Neural cell (in vitro differentiated cells): ENCODE measurements at regions not wholly inside any gene's neighbourhood (a gene's known extent, or its start where the extent isn't known, plus 50 kb on each side); places are given as distances from the start of the nearest gene placed in this dataset.

Source experiments
- H2AFZ ChIP-seq: fragments of 200-600, 300-800 bp; sonication (generic), shearing (Covaris generic); 2 replicates; pipeline ENCODE4 v1.6.0; 2014; ENCODE audit warnings: low read depth, mild to moderate bottlenecking, antibody characterized with exemption, low read length, moderate library complexity
- H3F3A ChIP-seq: fragments of 200-600 bp; shearing (Covaris generic); 2 replicates; pipeline ENCODE4 v1.6.1; 2016; ENCODE audit warnings: mild to moderate bottlenecking, moderate library complexity, mixed read lengths, antibody characterized with exemption, low read length; ENCODE audit not compliant: insufficient read depth, poor library complexity, severe bottlenecking
- H3K27ac ChIP-seq: fragments of 200-600, 300-800 bp; sonication (generic), shearing (Covaris generic); 2 replicates; pipeline ENCODE4 v1.5.1; 2014; ENCODE audit warnings: mild to moderate bottlenecking, low read length, moderate library complexity
- H3K27me3 ChIP-seq: fragments of 300-800, 200-600 bp; sonication (generic), shearing (Covaris generic); 2 replicates; pipeline ENCODE4 v1.6.0; 2014; ENCODE audit warnings: mild to moderate bottlenecking, low read depth, low read length, moderate library complexity; ENCODE audit not compliant: insufficient read depth
- H3K36me3 ChIP-seq: fragments of 300-800, 200-600 bp; sonication (generic), shearing (Covaris generic); 2 replicates; pipeline ENCODE4 v1.5.1; 2014; ENCODE audit warnings: mild to moderate bottlenecking, antibody characterized with exemption, low read length, moderate library complexity; ENCODE audit not compliant: insufficient read depth
- H3K4me2 ChIP-seq: fragments of 300-800, 200-600 bp; sonication (generic), shearing (Covaris generic); 2 replicates; pipeline ENCODE4 v1.6.0; 2014; ENCODE audit warnings: mild to moderate bottlenecking, low read length
- H3K4me3 ChIP-seq: fragments of 300-800, 200-600 bp; sonication (generic), shearing (Covaris generic); 2 replicates; pipeline ENCODE4 v1.5.1; 2014; ENCODE audit warnings: mild to moderate bottlenecking, low read length, moderate library complexity
- H3K79me2 ChIP-seq: fragments of 200-600 bp; shearing (Covaris generic); replicated peaks from 2 replicates; pipeline ENCODE4 v1.6.0; 2014; ENCODE audit warnings: mild to moderate bottlenecking, low read length, moderate library complexity; ENCODE audit not compliant: insufficient read depth
- H3K9ac ChIP-seq: fragments of 300-800, 200-600 bp; sonication (generic), shearing (Covaris generic); 2 replicates; pipeline ENCODE4 v1.6.1; 2016; ENCODE audit warnings: mild to moderate bottlenecking, low read length, mixed read lengths
- H3K9me2 ChIP-seq: fragments of 200-600 bp; shearing (Covaris generic); 2 replicates; pipeline ENCODE4 v1.6.1; 2016; ENCODE audit warnings: mild to moderate bottlenecking, low read length, mixed read lengths; ENCODE audit not compliant: insufficient read depth
- H3K9me3 ChIP-seq: fragments of 200-600, 300-800 bp; sonication (generic), shearing (Covaris generic); 2 replicates; pipeline ENCODE4 v1.6.1; 2016; ENCODE audit warnings: mild to moderate bottlenecking, mixed run types, low read length, moderate library complexity, mixed read lengths
- H4K20me1 ChIP-seq: fragments of 200-600 bp; shearing (Covaris generic); 2 replicates; pipeline ENCODE4 v1.6.1; 2016; ENCODE audit warnings: mild to moderate bottlenecking, mixed run types; ENCODE audit not compliant: insufficient read depth
- CTCF ChIP-seq: fragments of 450-650 bp; IDR thresholded peaks from 2 replicates; pipeline ENCODE4 v1.5.1; 2014; ENCODE audit warnings: antibody characterized with exemption, mild to moderate bottlenecking, moderate library complexity; ENCODE audit not compliant: poor library complexity, severe bottlenecking
- EP300 ChIP-seq: fragments of 450-650 bp; conservative IDR thresholded peaks from 2 replicates; pipeline ENCODE4 v1.6.1; 2014; ENCODE audit warnings: antibody characterized with exemption, mild to moderate bottlenecking, moderate library complexity; ENCODE audit not compliant: poor library complexity, severe bottlenecking
- EZH2 ChIP-seq: fragments of 200-600, 300-800 bp; shearing (Covaris generic), sonication (generic); IDR thresholded peaks from 2 replicates; pipeline ENCODE4 v1.6.1; 2014; ENCODE audit warnings: antibody characterized with exemption, low read length, borderline replicate concordance, mild to moderate bottlenecking; ENCODE audit not compliant: insufficient read depth, poor library complexity, severe bottlenecking
- MXI1 ChIP-seq: fragments of 450-650 bp; conservative IDR thresholded peaks from 2 replicates; pipeline ENCODE4 v1.6.1; 2014; ENCODE audit warnings: antibody characterized with exemption, mild to moderate bottlenecking; ENCODE audit not compliant: poor library complexity, severe bottlenecking
- POLR2AphosphoS5 ChIP-seq: IDR thresholded peaks from 2 replicates; pipeline ENCODE4 v1.6.1; 2012
- RAD21 ChIP-seq: fragments of 450-650 bp; conservative IDR thresholded peaks from 2 replicates; pipeline ENCODE4 v1.6.1; 2014; ENCODE audit warnings: antibody characterized with exemption, mild to moderate bottlenecking, moderate library complexity
- REST ChIP-seq: IDR thresholded peaks from 2 replicates; pipeline ENCODE4 v1.6.1; 2012; ENCODE audit warnings: borderline replicate concordance
- SMC3 ChIP-seq: fragments of 450-650 bp; conservative IDR thresholded peaks from 2 replicates; pipeline ENCODE4 v1.6.1; 2014; ENCODE audit warnings: antibody characterized with exemption, mild to moderate bottlenecking, moderate library complexity; ENCODE audit not compliant: poor library complexity
- TAF1 ChIP-seq: IDR thresholded peaks from 2 replicates; pipeline ENCODE4 v1.6.1; 2012; ENCODE audit warnings: low read depth

GRCh38 chr3:71903112-71903495 is 118.2 kb upstream of the PROK2 start:
- H3K79me2 ChIP-seq: no peaks in the 10 kb centered on the region
- H2AFZ ChIP-seq: no peak overlapping the region
- H3K27me3 ChIP-seq: no peaks in the 10 kb centered on the region
- H3K9me3 ChIP-seq: no peaks in the 10 kb centered on the region
- no peak overlapping the region for H3K4me3 ChIP-seq
- no peaks in the 10 kb centered on the region for H3F3A ChIP-seq
- no peak overlapping the region for H3K9ac ChIP-seq
- no peaks in the 10 kb centered on the region for H3K9me2 ChIP-seq
- H4K20me1 ChIP-seq: no peaks in the 10 kb centered on the region
- H3K4me2 ChIP-seq: no peak overlapping the region
- H3K27ac ChIP-seq: no peak overlapping the region
- H3K36me3 ChIP-seq: no peaks in the 10 kb centered on the region
- TF ChIP-seq RAD21 (no peak), TAF1 (no peak), MXI1 (no peak), POLR2AphosphoS5 (no peak), EZH2 (no peak), REST (no peak), EP300 (no peak)

DNA sequence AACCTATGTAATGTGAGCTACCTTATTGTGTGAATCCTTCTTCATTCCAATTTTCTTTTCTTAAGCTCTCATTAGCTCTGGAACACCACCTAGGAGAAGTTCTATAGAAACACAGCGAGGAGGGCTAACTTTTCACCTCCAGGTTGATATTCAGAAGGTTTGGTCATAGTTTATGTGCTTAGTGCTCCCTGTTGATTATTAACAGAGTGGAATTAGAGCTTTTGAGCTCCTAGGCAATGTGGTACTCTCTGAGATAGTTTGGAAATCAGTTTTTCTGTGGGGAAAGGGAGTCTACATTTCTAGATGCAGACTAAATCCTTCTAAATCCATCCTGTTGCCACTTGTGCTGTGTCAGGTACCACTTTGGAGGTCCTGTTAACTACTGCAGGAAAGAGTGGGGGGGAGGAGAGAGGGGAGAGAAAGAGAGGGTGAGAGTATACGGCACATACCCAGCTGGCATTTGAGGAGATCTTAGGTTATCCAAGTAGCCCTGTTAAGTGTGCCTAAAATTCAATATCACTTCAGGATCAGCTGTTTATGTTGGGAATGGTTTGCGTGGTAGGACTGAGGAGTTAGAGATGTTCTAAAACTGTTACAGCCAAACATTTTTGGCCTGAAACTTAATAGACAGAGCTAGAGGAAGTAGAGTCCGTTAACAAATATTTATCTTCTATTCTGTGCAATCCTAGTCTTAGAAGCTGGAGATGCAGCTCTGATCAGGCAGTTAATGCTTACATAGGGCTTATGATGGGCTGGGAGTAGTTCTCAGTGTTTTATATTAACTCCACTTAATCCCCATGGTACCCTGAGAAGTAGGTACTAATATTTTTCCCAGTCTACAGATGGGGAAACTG is 117.5 kb upstream of the PROK2 start:
- no peaks in the 10 kb centered on the region for H3K9me3 ChIP-seq
- no peak overlapping the region for H3K4me3 ChIP-seq
- no peak overlapping the region for H3K27ac ChIP-seq
- no peaks in the 10 kb centered on the region for H3K79me2 ChIP-seq
- no peaks in the 10 kb centered on the region for H3K9me2 ChIP-seq
- no peaks in the 10 kb centered on the region for H4K20me1 ChIP-seq
- no peaks in the 10 kb centered on the region for H3F3A ChIP-seq
- H2AFZ ChIP-seq: no peak overlapping the region
- H3K27me3 ChIP-seq: no peaks in the 10 kb centered on the region
- H3K4me2 ChIP-seq: no peak overlapping the region
- H3K36me3 ChIP-seq: no peaks in the 10 kb centered on the region
- no peak overlapping the region for H3K9ac ChIP-seq
- TF ChIP-seq EZH2 (no peak), RAD21 (no peak), MXI1 (no peak), POLR2AphosphoS5 (no peak), SMC3 (no peak), REST (no peak), EP300 (no peak), CTCF (no peak), TAF1 (no peak)
